B cell (primary cell): ENCODE measurements at regions not wholly inside any gene's neighbourhood (a gene's known extent, or its start where the extent isn't known, plus 50 kb on each side); places are given as distances from the start of the nearest gene placed in this dataset.

Experiments
- ATAC-seq: fragments of 200-7000 bp; cut with Tn5 transposase; one replicate; pipeline ENCODE4 v1.10.0; 2021; ENCODE audit warnings: low read depth, mild to moderate bottlenecking, moderate number of reproducible peaks, moderate library complexity
- CTCF ChIA-PET: fragments of 350-600 bp; sonication (Branson Sonifier 250); formaldehyde crosslinking; loops from one replicate; lab custom pipeline; 2021; ENCODE audit warnings: antibody characterized with exemption, inconsistent platforms; lab: Charles Lee
- POLR2A ChIA-PET: fragments of 350-600 bp; sonication (Branson Sonifier 250); formaldehyde crosslinking; loops from one replicate; lab custom pipeline; 2021; ENCODE audit warnings: antibody characterized with exemption; lab: Charles Lee
- DNase-seq: peaks from one replicate; pipeline ENCODE4 v3.0.0; 2013
- H2AFZ ChIP-seq: 2 replicates; pipeline ENCODE4 v1.6.1; 2012; ENCODE audit warnings: mild to moderate bottlenecking, low read depth, low read length; ENCODE audit not compliant: insufficient read depth, poor library complexity, severe bottlenecking
- H3K27ac ChIP-seq, 2 donors: 1 replicate in 1 of 2; 2 replicates in 1 of 2; pipeline ENCODE4 v1.5.1; 2012 to 2013; ENCODE audit warnings: low read length in 2 of 2, mild to moderate bottlenecking in 2 of 2, moderate library complexity in 1 of 2
- H3K27me3 ChIP-seq, 4 experiments: fragments of 200-600 bp in 1 of 4; sonication (generic) in 1 of 4; replicated peaks in 1 of 4; 1 replicate in 2 of 4; 2 replicates in 2 of 4; pipeline versions ENCODE4 v1.6.1 to v1.7.0; 2013 to 2016; ENCODE audit warnings: low read length in 3 of 4, mild to moderate bottlenecking in 2 of 4, mixed read lengths in 1 of 4, moderate library complexity in 1 of 4; ENCODE audit not compliant: insufficient read depth in 4 of 4, control insufficient read depth in 3 of 4; ENCODE audit errors: control extremely low read depth in 1 of 4
- H3K36me3 ChIP-seq, 2 experiments: replicated peaks in 1 of 2; 1 replicate in 1 of 2; 2 replicates in 1 of 2; pipeline versions ENCODE4 v1.6.1 to v1.7.1; 2013; ENCODE audit warnings: low read length in 1 of 2; ENCODE audit not compliant: insufficient read depth in 2 of 2, control insufficient read depth in 1 of 2; ENCODE audit errors: control extremely low read depth in 1 of 2, extremely low read depth in 1 of 2
- H3K4me1 ChIP-seq, 2 donors: fragments of 200-600 bp in 1 of 2; sonication (generic) in 1 of 2; 1 replicate in 1 of 2; 2 replicates in 1 of 2; pipeline versions ENCODE4 v1.5.1 to v1.6.1; 2013 to 2017; ENCODE audit warnings: low read length in 2 of 2; ENCODE audit not compliant: control insufficient read depth in 2 of 2, insufficient read depth in 2 of 2
- H3K4me2 ChIP-seq: replicated peaks from 2 replicates; pipeline ENCODE3; 2012; ENCODE audit warnings: mild to moderate bottlenecking, low read depth, low read length; ENCODE audit not compliant: poor library complexity, severe bottlenecking
- H3K4me3 ChIP-seq, 5 experiments: fragments of 200-600 bp in 1 of 5; sonication (generic) in 1 of 5; 1 replicate in 3 of 5; 2 replicates in 2 of 5; pipeline versions ENCODE4 v1.5.1 to v1.7.0; 2011 to 2016; ENCODE audit warnings: low read length in 4 of 5, mild to moderate bottlenecking in 4 of 5, low read depth in 2 of 5, control low read depth in 1 of 5, moderate library complexity in 1 of 5; ENCODE audit not compliant: insufficient read depth in 1 of 5; ENCODE audit errors: control extremely low read depth in 1 of 5, extremely low read depth in 1 of 5
- H3K79me2 ChIP-seq: fragments of 200-600 bp; sonication (generic); one replicate; pipeline ENCODE4 v1.6.0; 2016; ENCODE audit warnings: low read length; ENCODE audit not compliant: control insufficient read depth, insufficient read depth
- H3K9ac ChIP-seq: fragments of 200-600 bp; sonication (generic); 2 replicates; pipeline ENCODE4 v1.6.1; 2017; ENCODE audit warnings: mild to moderate bottlenecking, low read length, moderate library complexity
- H3K9me3 ChIP-seq, 3 donors: one replicate each; pipeline versions ENCODE4 v1.6.1 to v1.7.1; 2013; ENCODE audit warnings: low read length in 2 of 3; ENCODE audit not compliant: control insufficient read depth in 2 of 3, insufficient read depth in 1 of 3; ENCODE audit errors: control extremely low read depth in 1 of 3
- H4K20me1 ChIP-seq: 2 replicates; pipeline ENCODE4 v1.6.0; 2012; ENCODE audit warnings: mild to moderate bottlenecking, low read length; ENCODE audit not compliant: insufficient read depth, control insufficient read depth, poor library complexity, severe bottlenecking
- H3K27ac Mint-ChIP-seq: one replicate; pipeline ENCODE4 v1.8.0; 2021; ENCODE audit warnings: mixed read lengths
- H3K27me3 Mint-ChIP-seq: one replicate; pipeline ENCODE4 v1.8.0; 2021; ENCODE audit warnings: mixed read lengths
- H3K4me1 Mint-ChIP-seq: one replicate; pipeline ENCODE4 v1.8.0; 2021; ENCODE audit warnings: mixed read lengths
- H3K4me3 Mint-ChIP-seq: one replicate; pipeline ENCODE4 v1.8.0; 2021; ENCODE audit warnings: mixed read lengths
- H3K9me3 Mint-ChIP-seq: one replicate; pipeline ENCODE4 v1.8.0; 2022; ENCODE audit warnings: mixed read lengths; ENCODE audit not compliant: insufficient read depth
- EZH2 ChIP-seq: IDR thresholded peaks from 2 replicates; pipeline ENCODE4 v1.6.1; 2012; ENCODE audit warnings: borderline replicate concordance, low read depth, mild to moderate bottlenecking, moderate library complexity, low read length; ENCODE audit not compliant: insufficient read depth, poor library complexity, severe bottlenecking
- WGBS: methylation state at CpG from one replicate; pipeline ENCODE4 v1.1.5; 2013; ENCODE audit warnings: missing lambda C conversion rate; ENCODE audit not compliant: insufficient coverage; 5-methylcytosine and 5-hydroxymethylcytosine counted together
- intact Hi-C: fragments of 100-400 bp; cut with micrococcal nuclease; formaldehyde crosslinking; loops from one replicate; pipeline ENCODE4 v1.10.0; 2022
- TF ChIP-seq, protein P1 (sequence below): fragments of 200-600 bp; IDR thresholded peaks from one replicate; pipeline ENCODE4 v1.8.0; 2022; ENCODE audit warnings: antibody characterized with exemption, mild to moderate bottlenecking

DNA sequence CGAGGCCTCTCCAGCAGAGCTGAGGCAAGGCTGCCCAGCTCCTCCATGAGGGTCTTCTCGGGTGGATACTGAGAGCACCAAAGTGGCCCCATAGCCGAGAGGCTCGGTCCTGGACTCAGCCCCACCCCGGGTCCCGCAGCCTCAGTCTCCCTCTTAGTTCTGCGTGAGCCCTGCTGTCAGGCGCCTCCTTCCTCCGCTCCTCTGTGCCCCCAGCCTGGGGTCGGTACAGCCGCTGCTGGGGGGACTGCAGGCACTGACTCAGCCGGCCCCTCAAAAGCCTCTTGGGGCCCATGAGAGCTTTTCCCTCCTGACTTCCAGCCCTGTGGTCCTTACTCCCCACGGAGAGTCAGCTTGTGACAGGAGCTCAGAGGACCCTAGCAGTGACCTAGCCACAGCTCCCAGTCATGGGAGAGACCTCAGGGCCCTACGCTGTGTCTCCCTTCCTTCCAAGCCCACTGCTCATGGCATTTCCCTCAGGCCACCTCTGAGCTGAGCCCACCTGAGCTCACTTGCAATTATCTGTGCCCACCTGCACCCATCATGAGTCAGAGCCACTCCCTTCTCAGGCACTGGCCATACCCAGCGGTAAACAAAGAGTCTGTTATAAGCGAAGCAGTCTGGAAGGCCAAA is 295.0 kb upstream of the RTL1 start:
- Histone ChIP-seq H4K20me1 (no peaks in the 10 kb centered on the region), H3K4me1 (no peaks in the 10 kb centered on the region), H3K4me3 (no peak overlapping the region), H3K9ac (no peak overlapping the region), H3K27ac (no peak overlapping the region), H2AFZ (no peak overlapping the region), H3K9me3 (peaks cover 0 to 54% (median 3%) of the 10 kb centered on the region in 3 donors), H3K36me3 (no peaks in the 10 kb centered on the region), H3K4me2 (no peak overlapping the region), H3K79me2 (no peaks in the 10 kb centered on the region), H3K27me3 (no peaks in the 10 kb centered on the region)
- CTCF ChIA-PET, result no interaction called here
- H3K27ac Mint-ChIP-seq, result no peak overlapping the region
- no peaks in the 10 kb centered on the region for H3K4me1 Mint-ChIP-seq
- TF ChIP-seq, protein P1, sequence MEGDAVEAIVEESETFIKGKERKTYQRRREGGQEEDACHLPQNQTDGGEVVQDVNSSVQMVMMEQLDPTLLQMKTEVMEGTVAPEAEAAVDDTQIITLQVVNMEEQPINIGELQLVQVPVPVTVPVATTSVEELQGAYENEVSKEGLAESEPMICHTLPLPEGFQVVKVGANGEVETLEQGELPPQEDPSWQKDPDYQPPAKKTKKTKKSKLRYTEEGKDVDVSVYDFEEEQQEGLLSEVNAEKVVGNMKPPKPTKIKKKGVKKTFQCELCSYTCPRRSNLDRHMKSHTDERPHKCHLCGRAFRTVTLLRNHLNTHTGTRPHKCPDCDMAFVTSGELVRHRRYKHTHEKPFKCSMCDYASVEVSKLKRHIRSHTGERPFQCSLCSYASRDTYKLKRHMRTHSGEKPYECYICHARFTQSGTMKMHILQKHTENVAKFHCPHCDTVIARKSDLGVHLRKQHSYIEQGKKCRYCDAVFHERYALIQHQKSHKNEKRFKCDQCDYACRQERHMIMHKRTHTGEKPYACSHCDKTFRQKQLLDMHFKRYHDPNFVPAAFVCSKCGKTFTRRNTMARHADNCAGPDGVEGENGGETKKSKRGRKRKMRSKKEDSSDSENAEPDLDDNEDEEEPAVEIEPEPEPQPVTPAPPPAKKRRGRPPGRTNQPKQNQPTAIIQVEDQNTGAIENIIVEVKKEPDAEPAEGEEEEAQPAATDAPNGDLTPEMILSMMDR, result no peak
- no peak for TF ChIP-seq EZH2
- peaks cover 2% of the 10 kb centered on the region for H3K9me3 Mint-ChIP-seq
- H3K27me3 Mint-ChIP-seq, result no peaks in the 10 kb centered on the region
- intact Hi-C loops, result no loop called here
- no peak for DNase-seq
- ATAC-seq, result no peak
- POLR2A ChIA-PET, result no interaction called here
- 90% methylated on average over 14 of the region's 16 CpGs for WGBS
- no peak overlapping the region for H3K4me3 Mint-ChIP-seq

DNA sequence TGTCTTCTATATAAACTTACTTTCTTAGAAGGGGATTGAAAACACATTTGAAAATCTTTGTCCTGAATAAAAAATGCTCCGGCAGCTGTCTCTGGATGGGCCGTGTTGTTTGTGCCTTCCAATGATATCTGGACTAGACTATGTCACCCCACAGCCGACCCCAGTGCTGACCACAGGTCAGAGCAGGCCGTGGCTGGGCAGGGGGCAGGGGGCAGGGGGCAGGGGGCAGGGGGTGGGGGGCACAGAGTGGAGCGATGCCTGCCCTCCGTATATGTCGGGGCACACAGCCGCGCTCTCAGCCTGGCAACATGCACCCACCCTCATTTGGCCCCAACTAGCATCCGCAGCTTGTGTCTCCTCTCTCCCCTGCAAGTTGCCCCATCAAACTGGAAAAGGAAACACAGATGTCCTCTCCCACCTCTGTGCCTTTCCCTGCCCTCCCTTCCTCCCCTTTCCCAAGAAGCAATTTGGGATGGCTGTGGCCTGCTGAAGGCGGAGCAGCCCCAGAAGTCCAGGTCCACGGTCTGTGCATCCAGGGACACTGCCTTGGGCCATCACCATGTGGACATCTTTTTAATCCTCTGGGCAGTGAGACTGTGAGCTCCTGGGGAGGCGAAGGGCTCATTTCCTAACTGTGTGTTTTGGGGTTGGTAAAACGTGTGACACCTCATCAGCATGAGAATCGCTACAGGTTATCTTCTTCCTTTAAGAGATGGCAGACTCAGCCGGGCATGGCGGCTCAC is 295.7 kb upstream of the RTL1 start:
- Histone ChIP-seq H3K27me3 (no peaks in the 10 kb centered on the region), H3K27ac (no peak overlapping the region), H3K9me3 (peaks cover 0 to 53% (median 3%) of the 10 kb centered on the region in 3 donors), H3K4me1 (no peaks in the 10 kb centered on the region), H2AFZ (no peak overlapping the region), H3K79me2 (no peaks in the 10 kb centered on the region), H3K4me3 (no peak overlapping the region), H3K4me2 (no peak overlapping the region), H4K20me1 (no peaks in the 10 kb centered on the region), H3K9ac (no peak overlapping the region), H3K36me3 (no peaks in the 10 kb centered on the region)
- intact Hi-C loops, result no loop called here
- no peak for ATAC-seq
- 94% methylated on average over 11 of the region's 17 CpGs for WGBS
- TF ChIP-seq, protein P1, result no peak
- CTCF ChIA-PET, result no interaction called here
- POLR2A ChIA-PET, result no interaction called here
- no peaks in the 10 kb centered on the region for H3K4me1 Mint-ChIP-seq
- H3K9me3 Mint-ChIP-seq, result peaks cover 5% of the 10 kb centered on the region
- DNase-seq, result no peak
- no peak overlapping the region for H3K4me3 Mint-ChIP-seq
- H3K27ac Mint-ChIP-seq, result no peak overlapping the region
- no peaks in the 10 kb centered on the region for H3K27me3 Mint-ChIP-seq
